Activated B cell treated with CpG ODN at 0.5 μM for 24 hours (primary cell): ENCODE measurements at regions not wholly inside any gene's neighbourhood (a gene's known extent, or its start where the extent isn't known, plus 50 kb on each side); places are given as distances from the start of the nearest gene placed in this dataset.

Experiments used
- ATAC-seq: fragments of 200-7000 bp; cut with Tn5 transposase; one replicate; pipeline ENCODE4 v1.10.0; 2021; ENCODE audit warnings: low read depth, mild to moderate bottlenecking, moderate library complexity
- CTCF ChIA-PET: fragments of 350-600 bp; sonication (Branson Sonifier 250); formaldehyde crosslinking; loops from one replicate; lab custom pipeline; 2021; ENCODE audit warnings: antibody characterized with exemption; lab: Charles Lee
- POLR2A ChIA-PET: fragments of 350-600 bp; sonication (Branson Sonifier 250); formaldehyde crosslinking; loops from one replicate; lab custom pipeline; 2021; ENCODE audit warnings: antibody characterized with exemption; lab: Charles Lee
- DNase-seq: peaks from one replicate; pipeline ENCODE4 v3.0.0; 2022
- H3K27ac Mint-ChIP-seq: one replicate; pipeline ENCODE4 v1.8.0; 2020; ENCODE audit warnings: mixed read lengths
- H3K27me3 Mint-ChIP-seq: one replicate; pipeline ENCODE4 v1.8.0; 2021; ENCODE audit warnings: mixed read lengths
- H3K36me3 Mint-ChIP-seq: one replicate; pipeline ENCODE4 v1.8.0; 2021; ENCODE audit warnings: low read depth, mixed read lengths
- H3K4me1 Mint-ChIP-seq: one replicate; pipeline ENCODE4 v1.8.0; 2021; ENCODE audit warnings: mixed read lengths
- H3K4me3 Mint-ChIP-seq: one replicate; pipeline ENCODE4 v1.8.0; 2020; ENCODE audit warnings: mild to moderate bottlenecking, mixed read lengths
- H3K9me3 Mint-ChIP-seq: one replicate; pipeline ENCODE4 v1.8.0; 2020; ENCODE audit warnings: mixed read lengths
- intact Hi-C: fragments of 100-400 bp; cut with micrococcal nuclease; formaldehyde crosslinking; loops from one replicate; pipeline ENCODE4 v1.15.1; 2024
- TF ChIP-seq, protein P1 (sequence below): fragments of 200-600 bp; IDR thresholded peaks from one replicate; pipeline ENCODE4 v1.8.0; 2022; ENCODE audit warnings: antibody characterized with exemption, mild to moderate bottlenecking

DNA sequence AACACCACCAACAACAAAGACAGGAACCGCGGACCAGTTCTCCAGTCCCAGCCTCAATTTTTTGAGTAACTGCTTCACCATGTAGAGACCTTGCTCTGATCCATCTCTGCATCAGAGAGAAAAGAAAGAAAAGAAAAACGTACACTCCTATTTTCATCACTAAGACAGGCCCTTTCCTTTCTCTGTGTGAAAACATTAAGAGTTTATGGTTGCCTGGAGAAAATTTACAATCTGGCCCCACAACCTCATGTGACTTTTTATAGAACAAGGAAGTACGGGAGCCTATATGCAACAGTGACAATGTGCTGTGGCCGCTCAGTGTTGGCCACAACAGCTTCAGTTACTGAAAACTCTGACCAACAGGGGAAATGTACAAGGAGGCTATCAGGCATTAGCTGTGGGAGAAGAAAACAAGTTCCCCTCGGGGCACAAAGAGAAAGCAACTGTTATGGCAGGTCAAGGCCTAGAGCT lies 272.9 kb upstream of the PTGER4 start:
- ATAC-seq, result peak; percentile 32
- Mint-ChIP-seq H3K27ac (peak overlapping the region; percentile 96), H3K9me3 (no peaks in the 10 kb centered on the region), H3K4me3 (peak overlapping the region; percentile 37), H3K36me3 (no peaks in the 10 kb centered on the region), H3K27me3 (no peaks in the 10 kb centered on the region), H3K4me1 (peaks cover 67% of the 10 kb centered on the region)
- intact Hi-C loops, result loop anchor here (1.0 kb wide), 2 partner anchors 20 to 273 kb away; partner anchors contain the start of gene PTGER4
- TF ChIP-seq, protein P1, sequence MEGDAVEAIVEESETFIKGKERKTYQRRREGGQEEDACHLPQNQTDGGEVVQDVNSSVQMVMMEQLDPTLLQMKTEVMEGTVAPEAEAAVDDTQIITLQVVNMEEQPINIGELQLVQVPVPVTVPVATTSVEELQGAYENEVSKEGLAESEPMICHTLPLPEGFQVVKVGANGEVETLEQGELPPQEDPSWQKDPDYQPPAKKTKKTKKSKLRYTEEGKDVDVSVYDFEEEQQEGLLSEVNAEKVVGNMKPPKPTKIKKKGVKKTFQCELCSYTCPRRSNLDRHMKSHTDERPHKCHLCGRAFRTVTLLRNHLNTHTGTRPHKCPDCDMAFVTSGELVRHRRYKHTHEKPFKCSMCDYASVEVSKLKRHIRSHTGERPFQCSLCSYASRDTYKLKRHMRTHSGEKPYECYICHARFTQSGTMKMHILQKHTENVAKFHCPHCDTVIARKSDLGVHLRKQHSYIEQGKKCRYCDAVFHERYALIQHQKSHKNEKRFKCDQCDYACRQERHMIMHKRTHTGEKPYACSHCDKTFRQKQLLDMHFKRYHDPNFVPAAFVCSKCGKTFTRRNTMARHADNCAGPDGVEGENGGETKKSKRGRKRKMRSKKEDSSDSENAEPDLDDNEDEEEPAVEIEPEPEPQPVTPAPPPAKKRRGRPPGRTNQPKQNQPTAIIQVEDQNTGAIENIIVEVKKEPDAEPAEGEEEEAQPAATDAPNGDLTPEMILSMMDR, result no peak
- POLR2A ChIA-PET, result interaction anchor here (0.6 to 1.5 kb wide), 4 partner anchors 21 to 423 kb away, joined by 3 to 7 read pairs (median 4); no protein-coding TSS in a partner anchor
- CTCF ChIA-PET, result no interaction called here
- no peak for DNase-seq

DNA sequence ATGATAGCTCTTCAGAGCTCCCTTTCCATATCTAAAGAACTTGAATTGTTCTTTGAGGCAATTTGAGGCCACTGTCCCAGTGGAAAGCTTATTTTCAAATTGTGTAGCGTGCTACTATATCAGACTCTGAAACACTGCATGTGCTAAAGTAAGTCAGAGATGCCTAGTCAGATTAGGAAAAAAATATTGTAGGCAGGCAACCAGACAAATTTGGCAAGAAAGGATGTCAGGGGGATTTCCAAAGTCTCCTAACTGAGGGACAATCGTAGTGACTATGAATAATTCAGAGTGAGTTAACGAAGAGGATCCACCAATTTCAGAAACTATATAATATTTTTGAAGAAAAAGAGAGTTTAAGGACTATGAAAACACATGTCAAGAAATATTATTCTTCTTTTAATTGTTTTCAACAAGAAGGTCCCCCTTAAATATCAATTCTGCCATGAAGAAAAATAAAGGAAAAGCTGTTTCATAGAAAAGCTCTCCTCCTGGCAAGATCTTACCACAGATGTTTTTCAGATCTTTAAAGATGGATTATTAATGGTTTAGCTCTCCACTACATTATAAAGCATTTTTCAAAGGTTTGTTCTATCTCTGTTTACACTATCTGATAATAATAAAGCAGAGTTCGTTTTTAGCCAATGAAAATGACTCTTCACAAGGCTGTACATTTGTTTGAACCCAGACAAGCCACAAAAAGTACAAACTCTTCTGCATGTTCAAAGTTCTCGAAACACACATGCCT lies 273.5 kb upstream of the PTGER4 start:
- ATAC-seq (no peak), DNase-seq (no peak)
- intact Hi-C loops, result loop anchor here (1.0 kb wide), 2 partner anchors 20 to 273 kb away; partner anchors contain the start of gene PTGER4
- Mint-ChIP-seq H3K27me3 (no peaks in the 10 kb centered on the region), H3K4me3 (peak overlapping the region; percentile 37), H3K36me3 (no peaks in the 10 kb centered on the region), H3K4me1 (peaks cover 69% of the 10 kb centered on the region), H3K27ac (peak overlapping the region; percentile 96), H3K9me3 (no peaks in the 10 kb centered on the region)
- TF ChIP-seq, protein P1, result no peak
- CTCF ChIA-PET, result no interaction called here
- POLR2A ChIA-PET, result interaction anchor here (1.5 to 2.3 kb wide), 3 partner anchors 20 to 276 kb away, joined by 4 to 9 read pairs (median 6); no protein-coding TSS in a partner anchor

DNA sequence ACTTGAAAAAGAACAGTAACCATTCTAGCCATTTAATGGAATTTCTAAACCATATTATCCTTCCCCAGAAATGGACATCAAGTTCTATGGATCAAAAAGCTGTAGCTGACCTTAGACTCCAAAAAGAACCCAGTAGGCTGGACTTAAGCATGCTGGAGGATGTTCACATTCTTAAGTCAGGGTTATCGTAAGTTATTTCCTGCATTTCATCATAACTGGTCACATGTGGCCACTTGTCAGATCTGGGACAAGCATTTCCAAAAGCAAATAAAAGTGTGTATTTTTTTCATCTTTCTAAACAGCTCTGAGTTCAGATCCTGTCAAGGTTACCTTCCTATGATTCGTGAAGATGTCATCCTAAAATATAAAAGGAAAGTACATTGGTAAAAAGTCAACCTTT lies 274.5 kb upstream of the PTGER4 start:
- Mint-ChIP-seq H3K4me3 (no peak overlapping the region), H3K36me3 (no peaks in the 10 kb centered on the region), H3K27me3 (no peaks in the 10 kb centered on the region), H3K27ac (peak overlapping the region; percentile 96), H3K4me1 (peaks cover 61% of the 10 kb centered on the region), H3K9me3 (no peaks in the 10 kb centered on the region)
- ATAC-seq, result no peak
- intact Hi-C loops, result no loop called here
- TF ChIP-seq, protein P1, result no peak
- ChIA-PET POLR2A (interaction anchor here (1.9 to 2.3 kb wide), 2 partner anchors 19 to 32 kb away, joined by 6 to 9 read pairs; no protein-coding TSS in a partner anchor), CTCF (no interaction called here)
- DNase-seq, result no peak

DNA sequence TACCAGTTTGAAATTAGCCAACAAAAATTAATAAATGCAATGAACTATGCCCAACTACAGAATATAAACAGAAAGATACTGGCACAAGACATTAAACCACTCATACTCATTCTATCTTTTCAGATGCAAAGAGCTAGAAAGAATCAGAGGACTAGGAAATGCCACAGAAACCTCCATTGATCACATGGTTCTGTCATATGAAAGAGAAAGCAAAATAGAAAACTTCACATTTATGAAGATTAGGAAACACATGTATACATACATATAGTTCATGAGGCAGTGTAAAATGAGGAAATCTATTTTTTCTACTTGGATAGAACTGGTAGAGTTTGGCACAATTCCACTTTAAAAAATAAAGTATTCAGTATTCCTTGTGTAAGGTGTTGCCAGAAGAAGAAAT lies 275.1 kb upstream of the PTGER4 start:
- peak overlapping the region; percentile 38 for H3K27ac Mint-ChIP-seq
- ATAC-seq (peak; percentile 32), DNase-seq (no peak)
- H3K36me3 Mint-ChIP-seq, result no peaks in the 10 kb centered on the region
- intact Hi-C loops, result loop anchor here (5.0 kb wide), 1 partner anchor 33 kb away; no protein-coding TSS in a partner anchor
- H3K27me3 Mint-ChIP-seq, result no peaks in the 10 kb centered on the region
- H3K9me3 Mint-ChIP-seq, result no peaks in the 10 kb centered on the region
- H3K4me3 Mint-ChIP-seq, result peak overlapping the region; percentile 21
- CTCF ChIA-PET, result no interaction called here
- TF ChIP-seq, protein P1, result no peak
- peaks cover 56% of the 10 kb centered on the region for H3K4me1 Mint-ChIP-seq
- POLR2A ChIA-PET, result interaction anchor here (1.9 to 2.3 kb wide), 2 partner anchors 18 to 33 kb away, joined by 6 to 9 read pairs; no protein-coding TSS in a partner anchor

DNA sequence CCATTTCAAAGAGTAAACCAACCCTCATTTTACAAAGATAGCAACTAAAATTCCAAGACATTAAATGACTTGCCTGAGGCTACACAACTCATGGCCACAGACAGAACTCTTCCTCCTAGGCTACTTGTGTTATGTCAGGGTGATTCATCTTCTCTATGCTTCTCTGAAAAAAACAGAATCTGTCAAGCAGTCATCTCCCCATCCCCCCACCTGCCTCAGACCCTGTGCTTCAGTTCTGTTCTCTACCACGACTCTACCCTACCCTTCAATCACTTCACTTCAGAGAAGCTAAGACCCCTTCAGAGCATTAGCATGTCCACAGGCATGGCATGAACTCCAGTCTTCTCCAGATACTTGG lies 277.7 kb upstream of the PTGER4 start:
- intact Hi-C loops, result loop anchor here (5.0 kb wide), 1 partner anchor 35 kb away; no protein-coding TSS in a partner anchor
- Mint-ChIP-seq H3K27ac (peak overlapping the region; percentile 37), H3K4me1 (peaks cover 47% of the 10 kb centered on the region), H3K36me3 (no peaks in the 10 kb centered on the region), H3K4me3 (no peak overlapping the region), H3K9me3 (no peaks in the 10 kb centered on the region), H3K27me3 (no peaks in the 10 kb centered on the region)
- DNase-seq (no peak), ATAC-seq (peak; percentile 60)
- ChIA-PET POLR2A (interaction anchor here (0.9 to 1.5 kb wide), 2 partner anchors 10 to 13 kb away, joined by 4 to 5 read pairs; no protein-coding TSS in a partner anchor), CTCF (interaction anchor here (1.9 kb wide), 1 partner anchor 14 kb away, joined by 7 read pairs; no protein-coding TSS in a partner anchor)
- TF ChIP-seq, protein P1, result no peak
